ENCODE measurements at regions not wholly inside any gene's neighbourhood (a gene's known extent, or its start where the extent isn't known, plus 50 kb on each side); places are given as distances from the start of the nearest gene placed in this dataset.

- no peak overlapping the region for H3K4me3 ChIP-seq (ENCODE audit: low read depth, low read length)
- TF ChIP-seq CTCF (IDR thresholded peaks at IDR 0.05; ENCODE audit: borderline replicate concordance, insufficient read depth, low read depth, low read length), result no peak
Observed at GRCh38 chr2:52127527-52127926, 1095.6 kb upstream of the NRXN1 start.

- no peak overlapping the region for H3K4me3 ChIP-seq (ENCODE audit: low read depth, low read length)
- TF ChIP-seq CTCF (IDR thresholded peaks at IDR 0.05; ENCODE audit: borderline replicate concordance, insufficient read depth, low read depth, low read length), result no peak
Observed at GRCh38 chr2:52117299-52117698, 1085.4 kb upstream of the NRXN1 start.

GRCh38 chr2:52115750-52116149, 1083.8 kb upstream of the NRXN1 start:
- no peak for TF ChIP-seq CTCF (IDR thresholded peaks at IDR 0.05; ENCODE audit: borderline replicate concordance, insufficient read depth, low read depth, low read length)
- no peak overlapping the region for H3K4me3 ChIP-seq (ENCODE audit: low read depth, low read length)

GRCh38 chr2:52113338-52113737, 1081.4 kb upstream of the NRXN1 start:
- TF ChIP-seq CTCF (IDR thresholded peaks at IDR 0.05; ENCODE audit: borderline replicate concordance, insufficient read depth, low read depth, low read length), result no peak
- H3K4me3 ChIP-seq (ENCODE audit: low read depth, low read length), result no peak overlapping the region

GRCh38 chr2:52112141-52112540, 1080.2 kb upstream of the NRXN1 start:
- TF ChIP-seq CTCF (IDR thresholded peaks at IDR 0.05; ENCODE audit: borderline replicate concordance, insufficient read depth, low read depth, low read length), result no peak
- H3K4me3 ChIP-seq (ENCODE audit: low read depth, low read length), result no peak overlapping the region

- TF ChIP-seq CTCF (IDR thresholded peaks at IDR 0.05; ENCODE audit: borderline replicate concordance, insufficient read depth, low read depth, low read length), result no peak
- no peak overlapping the region for H3K4me3 ChIP-seq (ENCODE audit: low read depth, low read length)
Observed at GRCh38 chr2:52107124-52107523, 1075.2 kb upstream of the NRXN1 start.

GRCh38 chr2:52097071-52097470, 1065.1 kb upstream of the NRXN1 start:
- H3K4me3 ChIP-seq (ENCODE audit: low read depth, low read length), result no peak overlapping the region
- no peak for TF ChIP-seq CTCF (IDR thresholded peaks at IDR 0.05; ENCODE audit: borderline replicate concordance, insufficient read depth, low read depth, low read length)
